Nephron progenitor cell (in vitro differentiated cells): ENCODE measurements at regions not wholly inside any gene's neighbourhood (a gene's known extent, or its start where the extent isn't known, plus 50 kb on each side); places are given as distances from the start of the nearest gene placed in this dataset.

Experiments used
- DNase-seq: peaks from one replicate; pipeline ENCODE4 v3.0.0; 2021
- H3K27ac Mint-ChIP-seq: 2 replicates; pipeline ENCODE4 v1.8.0; 2021; ENCODE audit warnings: mild to moderate bottlenecking, moderate library complexity, mixed read lengths
- H3K27me3 Mint-ChIP-seq: 2 replicates; pipeline ENCODE4 v1.8.0; 2021; ENCODE audit warnings: mild to moderate bottlenecking, low read depth, mixed read lengths; ENCODE audit not compliant: poor library complexity
- H3K36me3 Mint-ChIP-seq: 2 replicates; pipeline ENCODE4 v1.8.0; 2021; ENCODE audit warnings: low read depth, mixed read lengths
- H3K4me1 Mint-ChIP-seq: 2 replicates; pipeline ENCODE4 v1.8.0; 2021; ENCODE audit warnings: mixed read lengths
- H3K4me3 Mint-ChIP-seq: 2 replicates; pipeline ENCODE4 v1.8.0; 2021; ENCODE audit warnings: mild to moderate bottlenecking, moderate library complexity, mixed read lengths
- H3K9me3 Mint-ChIP-seq: 2 replicates; pipeline ENCODE4 v1.8.0; 2021; ENCODE audit warnings: mild to moderate bottlenecking, moderate library complexity, mixed read lengths
- TF ChIP-seq, protein P1 (sequence below): fragments of 200-600 bp; sonication (generic); IDR thresholded peaks from 2 replicates; pipeline ENCODE4 v1.5.0; 2021; ENCODE audit warnings: antibody characterized with exemption

DNA sequence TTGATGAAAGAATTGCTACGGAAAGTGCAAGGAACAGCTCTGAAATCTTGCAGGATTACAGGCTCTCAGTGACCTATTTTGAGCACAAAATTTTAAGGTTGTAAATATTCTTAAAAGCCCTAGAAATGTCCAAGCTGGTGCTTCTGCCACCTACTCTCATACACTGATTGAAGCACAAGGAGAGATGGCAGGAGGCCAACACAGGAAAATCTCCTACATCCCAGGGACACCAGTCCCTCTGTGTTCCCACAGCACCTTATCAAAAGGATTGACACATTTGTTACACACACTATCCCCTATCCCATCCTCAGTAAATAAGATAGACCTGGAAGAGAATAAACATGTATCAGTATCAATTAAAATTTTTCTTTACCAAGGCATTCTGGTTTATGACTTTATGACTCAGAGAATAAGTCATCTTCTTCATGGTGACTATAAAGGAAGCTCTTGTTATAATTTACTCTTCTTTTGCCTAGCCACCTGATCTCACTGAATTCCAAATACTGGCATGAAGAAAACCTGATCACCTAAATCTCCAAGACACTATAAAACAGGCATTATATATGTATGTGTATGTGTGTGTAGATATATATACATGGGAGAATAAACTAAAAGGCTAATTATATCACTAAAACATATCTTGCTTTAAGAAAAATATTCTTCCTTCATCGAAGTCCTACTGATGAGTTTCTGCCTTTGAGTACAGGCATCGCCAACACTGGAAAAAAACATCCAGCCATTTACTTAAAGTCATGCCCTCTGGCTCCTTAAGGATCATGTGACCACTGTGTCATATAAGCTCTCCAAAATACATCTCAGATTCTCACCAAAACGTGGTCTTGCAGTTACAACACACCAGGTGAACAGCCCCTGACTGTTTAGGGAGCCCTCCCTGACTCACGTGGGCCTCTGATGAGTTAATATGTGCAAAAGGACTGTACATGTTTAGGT, 208.1 kb upstream of the NR2F2 start:
- no peak for DNase-seq
- Mint-ChIP-seq H3K36me3 (peaks cover 24% of the 10 kb centered on the region), H3K9me3 (no peaks in the 10 kb centered on the region), H3K4me1 (peaks cover 65% of the 10 kb centered on the region), H3K4me3 (no peak overlapping the region), H3K27me3 (no peaks in the 10 kb centered on the region), H3K27ac (peak overlapping the region; percentile 94)
- TF ChIP-seq, protein P1, sequence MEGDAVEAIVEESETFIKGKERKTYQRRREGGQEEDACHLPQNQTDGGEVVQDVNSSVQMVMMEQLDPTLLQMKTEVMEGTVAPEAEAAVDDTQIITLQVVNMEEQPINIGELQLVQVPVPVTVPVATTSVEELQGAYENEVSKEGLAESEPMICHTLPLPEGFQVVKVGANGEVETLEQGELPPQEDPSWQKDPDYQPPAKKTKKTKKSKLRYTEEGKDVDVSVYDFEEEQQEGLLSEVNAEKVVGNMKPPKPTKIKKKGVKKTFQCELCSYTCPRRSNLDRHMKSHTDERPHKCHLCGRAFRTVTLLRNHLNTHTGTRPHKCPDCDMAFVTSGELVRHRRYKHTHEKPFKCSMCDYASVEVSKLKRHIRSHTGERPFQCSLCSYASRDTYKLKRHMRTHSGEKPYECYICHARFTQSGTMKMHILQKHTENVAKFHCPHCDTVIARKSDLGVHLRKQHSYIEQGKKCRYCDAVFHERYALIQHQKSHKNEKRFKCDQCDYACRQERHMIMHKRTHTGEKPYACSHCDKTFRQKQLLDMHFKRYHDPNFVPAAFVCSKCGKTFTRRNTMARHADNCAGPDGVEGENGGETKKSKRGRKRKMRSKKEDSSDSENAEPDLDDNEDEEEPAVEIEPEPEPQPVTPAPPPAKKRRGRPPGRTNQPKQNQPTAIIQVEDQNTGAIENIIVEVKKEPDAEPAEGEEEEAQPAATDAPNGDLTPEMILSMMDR: no peak

DNA sequence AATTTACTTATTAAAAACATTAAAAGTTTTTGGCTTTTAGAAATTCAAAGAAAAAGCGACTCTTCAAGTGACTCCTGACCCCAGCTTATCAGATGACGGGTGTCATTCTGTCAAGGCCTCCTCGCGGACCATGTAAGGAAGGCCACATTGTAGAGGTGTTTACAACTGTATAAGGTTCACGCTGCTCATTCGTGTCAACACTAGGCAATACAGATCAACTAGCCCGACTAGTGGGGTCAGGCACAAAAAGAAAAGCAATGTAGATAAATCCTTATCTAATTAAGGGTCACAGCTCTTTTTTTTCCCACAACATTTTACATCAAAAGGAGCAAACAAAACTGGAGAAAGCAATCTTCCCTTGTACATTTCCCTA, 207.5 kb upstream of the NR2F2 start:
- TF ChIP-seq, protein P1: no peak
- Mint-ChIP-seq H3K36me3 (peaks cover 24% of the 10 kb centered on the region), H3K27me3 (no peaks in the 10 kb centered on the region), H3K4me1 (peaks cover 63% of the 10 kb centered on the region), H3K27ac (peak overlapping the region; percentile 94), H3K9me3 (no peaks in the 10 kb centered on the region), H3K4me3 (no peak overlapping the region)
- DNase-seq: no peak

DNA sequence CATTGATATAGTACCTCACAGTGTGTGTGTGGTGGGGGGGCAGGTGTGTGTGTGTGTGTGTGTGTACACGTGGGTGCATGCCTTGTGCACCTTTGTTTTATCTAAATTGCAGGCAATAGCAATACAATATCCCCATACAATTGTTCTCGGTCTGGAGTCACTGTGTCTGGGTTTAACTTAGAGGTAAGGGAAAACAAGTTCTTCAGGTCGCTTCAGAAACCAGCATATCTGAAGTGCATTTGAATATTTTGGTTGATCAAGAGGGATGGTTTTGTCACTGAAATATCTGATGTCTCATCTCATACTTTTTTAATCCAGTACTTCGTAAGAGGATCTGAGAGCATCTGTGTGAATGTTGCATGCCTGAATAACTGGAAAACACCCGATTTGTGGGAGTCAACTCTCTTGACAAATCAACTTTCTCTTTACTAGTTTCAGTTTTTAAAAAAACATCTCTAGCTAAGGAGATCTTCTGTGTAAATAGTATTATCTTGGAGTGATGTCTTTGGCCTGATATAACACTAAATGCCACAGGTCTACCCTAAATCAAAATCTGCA, 206.8 kb upstream of the NR2F2 start:
- Mint-ChIP-seq H3K27ac (peak overlapping the region; percentile 94), H3K36me3 (peaks cover 24% of the 10 kb centered on the region), H3K4me1 (peaks cover 61% of the 10 kb centered on the region), H3K4me3 (no peak overlapping the region), H3K27me3 (no peaks in the 10 kb centered on the region), H3K9me3 (no peaks in the 10 kb centered on the region)
- no peak for DNase-seq
- TF ChIP-seq, protein P1: no peak

DNA sequence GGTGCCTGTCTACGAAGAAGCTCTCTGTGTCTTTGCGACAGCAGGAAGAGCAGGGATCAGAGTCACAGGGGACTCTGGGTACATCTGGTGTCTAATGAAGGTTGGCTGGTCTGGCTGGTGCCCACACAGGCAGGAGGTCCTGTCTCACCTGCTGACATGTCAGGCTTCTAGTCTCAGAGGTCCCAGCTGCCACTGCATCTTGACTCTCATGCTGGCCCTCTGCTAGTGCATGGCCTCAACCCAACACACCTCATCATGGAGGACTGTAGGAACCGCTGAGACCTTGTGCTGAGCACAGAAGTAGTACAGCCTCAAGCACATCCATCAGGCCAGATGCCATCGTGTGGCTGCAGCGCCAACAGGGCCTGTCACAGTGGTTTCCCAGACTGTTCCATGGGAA, 206.1 kb upstream of the NR2F2 start:
- DNase-seq: no peak
- Mint-ChIP-seq H3K36me3 (peaks cover 24% of the 10 kb centered on the region), H3K4me1 (peaks cover 56% of the 10 kb centered on the region), H3K27me3 (no peaks in the 10 kb centered on the region), H3K27ac (peak overlapping the region; percentile 83), H3K9me3 (no peaks in the 10 kb centered on the region), H3K4me3 (no peak overlapping the region)
- TF ChIP-seq, protein P1: no peak

DNA sequence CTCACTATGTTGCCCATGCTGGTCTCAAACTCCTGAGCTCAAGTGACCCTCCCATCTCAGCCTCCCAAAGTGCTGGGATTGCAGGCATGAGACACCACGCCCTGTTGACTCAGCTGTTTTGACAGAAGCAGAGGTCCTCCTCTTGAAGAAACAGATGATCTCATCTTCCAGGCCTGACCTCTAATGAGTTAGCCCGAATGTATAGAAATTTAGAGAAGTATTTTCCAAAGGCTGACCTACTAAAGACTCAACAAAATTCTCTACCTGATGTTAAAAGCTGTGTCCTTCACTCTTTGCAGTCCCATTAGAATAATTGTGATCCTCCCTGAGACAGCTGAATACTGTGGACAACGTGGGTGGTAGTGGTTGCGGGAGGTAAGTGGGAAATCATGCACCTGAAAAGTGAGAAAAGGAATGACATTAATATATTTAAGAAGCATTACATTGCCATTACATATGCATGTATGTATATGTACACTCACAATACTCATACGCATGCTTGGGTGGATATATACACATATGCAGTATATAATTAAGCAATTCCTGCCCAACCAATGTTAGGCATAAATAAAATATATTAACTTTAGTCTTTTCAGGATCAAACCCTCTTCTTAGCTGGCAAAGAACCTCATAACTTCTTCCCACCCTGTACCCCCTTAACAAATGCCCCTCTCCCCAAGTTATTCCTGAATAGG, 204.6 kb upstream of the NR2F2 start:
- TF ChIP-seq, protein P1: no peak
- Mint-ChIP-seq H3K4me1 (peaks cover 42% of the 10 kb centered on the region), H3K27me3 (no peaks in the 10 kb centered on the region), H3K36me3 (peaks cover 19% of the 10 kb centered on the region), H3K27ac (peak overlapping the region; percentile 54), H3K9me3 (no peaks in the 10 kb centered on the region), H3K4me3 (no peak overlapping the region)
- DNase-seq: no peak
